ENCODE measurements at regions not wholly inside any gene's neighbourhood (a gene's known extent, or its start where the extent isn't known, plus 50 kb on each side); places are given as distances from the start of the nearest gene placed in this dataset.
A peak's percentile ranks its signal among the peaks of the same experiment; 100 is the strongest.

DNA sequence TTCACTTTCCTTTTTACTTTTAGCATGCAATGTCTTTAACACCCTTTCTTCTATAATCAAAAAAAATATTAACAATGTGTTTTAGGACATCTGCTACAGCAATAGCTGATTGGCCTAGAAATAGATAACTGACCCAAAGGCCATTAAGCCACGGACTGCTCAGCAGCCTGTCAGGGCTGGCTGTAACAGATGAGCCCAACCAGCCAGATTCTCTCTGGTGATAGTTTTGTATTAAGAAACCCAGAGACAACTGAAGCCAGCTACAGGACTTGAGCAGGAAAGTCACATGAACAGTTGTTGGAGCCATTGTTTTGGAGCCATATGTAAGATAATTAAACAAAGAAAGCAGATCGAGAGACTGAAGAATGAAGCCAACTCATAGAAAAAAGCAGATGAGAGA lies 80.3 kb downstream of the DDIT4L start:
- Mint-ChIP-seq H3K36me3 (ENCODE audit: low read depth, unreplicated experiment) (no peaks in the 10 kb centered on the region), H3K4me3 (ENCODE audit: unreplicated experiment) (no peak overlapping the region)

DNA sequence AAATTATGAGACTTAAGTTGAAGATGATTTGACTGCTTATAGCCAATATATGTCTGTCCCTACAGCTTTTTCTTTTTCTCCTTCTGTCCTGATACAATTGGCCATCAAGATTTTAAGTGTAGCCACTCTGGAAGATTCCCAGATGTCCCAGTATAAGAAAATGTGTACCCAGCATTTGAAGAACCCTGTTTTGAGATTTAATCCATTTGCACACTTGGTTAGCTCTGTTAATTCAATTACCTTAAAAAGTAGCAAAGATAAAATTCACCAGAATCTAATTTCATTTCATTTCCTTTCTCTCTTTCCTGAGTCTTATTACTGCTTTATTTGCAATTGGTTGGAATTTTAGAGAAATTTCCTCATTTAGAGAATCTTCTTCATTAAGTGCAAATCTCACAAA lies 81.4 kb downstream of the DDIT4L start:
- DNase-seq (ENCODE audit: low spot score): no peak
- Mint-ChIP-seq H3K4me1 (ENCODE audit: unreplicated experiment) (peaks cover 12% of the 10 kb centered on the region), H3K9me3 (ENCODE audit: unreplicated experiment) (no peaks in the 10 kb centered on the region), H3K27ac (ENCODE audit: unreplicated experiment) (no peak overlapping the region), H3K27me3 (ENCODE audit: unreplicated experiment) (no peaks in the 10 kb centered on the region), H3K4me3 (ENCODE audit: unreplicated experiment) (no peak overlapping the region), H3K36me3 (ENCODE audit: low read depth, unreplicated experiment) (no peaks in the 10 kb centered on the region)
- TF ChIP-seq CTCF (IDR thresholded peaks at IDR 0.05; ENCODE audit: unreplicated experiment): no peak

More for the DNA sequence above, 80.3 kb downstream of the DDIT4L start:
- Mint-ChIP-seq H3K27ac (ENCODE audit: unreplicated experiment) (no peak overlapping the region), H3K9me3 (ENCODE audit: unreplicated experiment) (no peaks in the 10 kb centered on the region), H3K4me1 (ENCODE audit: unreplicated experiment) (peaks cover 19% of the 10 kb centered on the region), H3K27me3 (ENCODE audit: unreplicated experiment) (peaks cover 2% of the 10 kb centered on the region)
- no peak for DNase-seq (ENCODE audit: low spot score)
- no peak for TF ChIP-seq CTCF (IDR thresholded peaks at IDR 0.05; ENCODE audit: unreplicated experiment)

- peak overlapping the region; percentile 36 for H3K27ac Mint-ChIP-seq (ENCODE audit: unreplicated experiment)
- no peak for TF ChIP-seq CTCF (IDR thresholded peaks at IDR 0.05; ENCODE audit: unreplicated experiment)
- no peaks in the 10 kb centered on the region for H3K27me3 Mint-ChIP-seq (ENCODE audit: unreplicated experiment)
- peaks cover 10% of the 10 kb centered on the region for H3K4me1 Mint-ChIP-seq (ENCODE audit: unreplicated experiment)
- no peaks in the 10 kb centered on the region for H3K36me3 Mint-ChIP-seq (ENCODE audit: low read depth, unreplicated experiment)
- no peak overlapping the region for H3K4me3 Mint-ChIP-seq (ENCODE audit: unreplicated experiment)
- H3K9me3 Mint-ChIP-seq (ENCODE audit: unreplicated experiment): no peaks in the 10 kb centered on the region
- DNase-seq (ENCODE audit: low spot score): no peak
Measured at GRCh38 chr4:100106982-100107381, 83.3 kb downstream of the DDIT4L start.

GRCh38 chr4:100103671-100104070 lies 86.6 kb downstream of the DDIT4L start:
- peaks cover 17% of the 10 kb centered on the region for H3K4me1 Mint-ChIP-seq (ENCODE audit: unreplicated experiment)
- H3K36me3 Mint-ChIP-seq (ENCODE audit: low read depth, unreplicated experiment): no peaks in the 10 kb centered on the region
- no peak for DNase-seq (ENCODE audit: low spot score)
- no peak overlapping the region for H3K27ac Mint-ChIP-seq (ENCODE audit: unreplicated experiment)
- no peaks in the 10 kb centered on the region for H3K27me3 Mint-ChIP-seq (ENCODE audit: unreplicated experiment)
- no peak for TF ChIP-seq CTCF (IDR thresholded peaks at IDR 0.05; ENCODE audit: unreplicated experiment)
- H3K4me3 Mint-ChIP-seq (ENCODE audit: unreplicated experiment): no peak overlapping the region
- no peaks in the 10 kb centered on the region for H3K9me3 Mint-ChIP-seq (ENCODE audit: unreplicated experiment)

DNA sequence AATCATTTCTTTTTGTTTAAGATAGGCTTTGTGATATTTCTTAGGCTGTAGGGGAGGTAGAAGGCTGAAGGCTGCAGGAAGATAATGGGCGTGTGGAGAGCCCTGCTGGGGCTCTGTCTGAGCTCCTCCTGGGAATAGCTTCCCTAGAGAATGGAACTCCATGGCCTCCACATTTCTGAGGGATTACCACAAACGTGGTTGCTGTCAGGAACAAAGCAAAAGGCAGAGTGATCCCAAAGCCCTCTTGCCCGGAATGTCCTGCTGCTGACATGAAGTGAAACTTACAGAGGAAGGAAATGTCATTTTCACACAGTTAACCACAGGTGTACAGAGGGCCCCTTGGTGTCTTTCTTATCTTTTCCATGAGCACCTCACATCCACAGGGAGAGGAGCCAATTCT lies 89.3 kb downstream of the DDIT4L start:
- H3K9me3 Mint-ChIP-seq (ENCODE audit: unreplicated experiment): no peaks in the 10 kb centered on the region
- no peak overlapping the region for H3K4me3 Mint-ChIP-seq (ENCODE audit: unreplicated experiment)
- H3K4me1 Mint-ChIP-seq (ENCODE audit: unreplicated experiment): peaks cover 11% of the 10 kb centered on the region
- TF ChIP-seq CTCF (IDR thresholded peaks at IDR 0.05; ENCODE audit: unreplicated experiment): no peak
- H3K27ac Mint-ChIP-seq (ENCODE audit: unreplicated experiment): peak overlapping the region; percentile 19
- H3K27me3 Mint-ChIP-seq (ENCODE audit: unreplicated experiment): no peaks in the 10 kb centered on the region
- no peaks in the 10 kb centered on the region for H3K36me3 Mint-ChIP-seq (ENCODE audit: low read depth, unreplicated experiment)
- no peak for DNase-seq (ENCODE audit: low spot score)
